NCI-H1105 (cell line): ENCODE measurements at regions not wholly inside any gene's neighbourhood (a gene's known extent, or its start where the extent isn't known, plus 50 kb on each side); places are given as distances from the start of the nearest gene placed in this dataset.

Source experiments
- DNase-seq: peaks from one replicate; lab custom pipeline; 2025; lab: John Stamatoyannopoulos, UW

DNA sequence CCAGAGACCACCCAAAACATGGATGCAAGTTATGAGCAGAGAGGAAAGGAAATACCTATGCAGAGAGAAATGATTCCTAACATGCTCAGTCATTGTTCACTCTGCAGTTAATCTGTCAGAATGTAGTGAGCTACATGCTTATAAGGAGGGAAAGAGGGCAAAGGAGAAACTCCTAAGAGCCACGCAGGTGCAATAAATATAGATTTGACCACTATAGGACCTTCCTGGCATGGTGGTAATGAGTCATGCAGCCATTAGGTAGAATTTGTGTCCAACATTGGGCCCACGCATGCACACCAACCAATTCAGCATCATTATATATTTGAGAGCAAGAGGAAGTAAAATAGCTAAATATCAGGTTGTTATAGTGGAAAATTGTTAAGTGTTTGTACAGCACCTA, 699.9 kb downstream of the DSC3 start:
- DNase-seq = no peak

DNA sequence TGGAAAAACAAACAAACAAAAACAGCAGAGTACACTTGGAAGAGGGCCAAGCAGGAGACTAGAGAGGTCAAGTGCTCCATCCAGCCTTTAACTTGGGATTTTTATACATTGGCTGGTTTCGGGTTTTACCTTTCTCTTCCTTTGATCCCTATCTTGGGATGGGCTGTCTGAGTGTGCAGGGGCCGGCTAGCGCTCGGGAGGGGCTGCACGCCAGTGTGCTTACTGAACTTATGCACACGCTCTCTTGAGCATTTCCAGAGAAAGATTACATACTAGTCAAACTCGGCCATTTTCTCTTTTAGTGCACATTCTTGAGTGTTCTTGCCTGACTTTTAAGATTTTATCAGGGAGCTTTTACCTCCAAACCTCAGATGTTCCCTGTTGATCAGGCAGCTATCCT, 707.8 kb downstream of the DSC3 start:
- DNase-seq = no peak

DNA sequence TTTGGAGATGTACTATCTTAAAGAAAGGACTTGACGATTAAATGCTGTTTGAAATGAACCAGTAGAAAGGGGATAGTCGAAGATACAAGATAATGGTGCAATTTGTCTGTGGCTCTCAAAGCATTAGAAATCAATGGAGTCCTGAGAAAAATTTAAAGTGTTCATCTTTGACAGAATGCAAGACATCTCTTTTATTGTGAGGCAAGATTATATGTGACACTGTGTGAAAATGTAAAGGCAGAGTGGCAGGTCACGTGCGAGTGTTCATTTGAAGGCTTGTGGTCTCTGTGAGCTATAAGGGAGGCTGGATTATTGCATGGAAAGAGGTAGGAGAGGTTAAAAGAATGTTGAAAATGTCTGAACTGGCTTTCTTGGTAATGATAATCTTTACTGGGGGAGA, 709.2 kb downstream of the DSC3 start:
- DNase-seq = no peak

DNA sequence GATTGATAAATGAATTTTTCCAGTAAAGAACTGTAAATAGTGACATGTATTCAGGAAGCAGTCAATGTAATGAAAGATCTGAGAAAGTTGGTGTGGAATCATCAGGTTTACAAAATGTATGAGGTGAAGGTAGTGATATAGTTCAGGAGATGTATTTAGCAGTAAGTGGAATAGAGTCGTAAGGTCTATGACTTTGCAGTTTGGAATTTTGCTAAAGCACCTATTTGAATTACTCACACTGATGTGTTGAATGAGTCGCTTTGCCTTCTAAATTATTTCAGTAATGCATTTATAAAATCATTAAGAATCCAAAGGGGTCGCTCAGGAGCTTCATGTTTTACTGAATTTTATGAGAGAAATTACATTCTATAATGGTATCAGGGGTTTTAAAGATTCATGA, 713.7 kb downstream of the DSC3 start:
- no peak for DNase-seq

DNA sequence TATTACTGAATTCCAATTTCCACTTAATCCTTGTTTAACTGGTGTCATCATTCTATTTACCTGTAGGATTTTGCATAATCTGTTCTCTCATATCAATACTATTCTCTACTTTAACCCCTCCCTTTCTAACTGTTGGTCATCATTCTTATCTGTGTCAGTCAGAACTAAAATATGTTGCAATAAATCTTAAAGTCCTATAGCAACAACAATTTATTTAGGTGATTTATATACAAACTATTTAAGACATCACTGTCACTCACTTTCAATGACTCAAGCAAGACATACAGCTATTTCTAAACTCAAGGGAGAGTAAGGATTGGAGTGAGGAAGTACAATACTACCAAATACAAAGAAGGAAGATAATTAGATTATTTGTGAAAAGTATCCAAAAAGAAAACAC, 740.4 kb downstream of the DSC3 start:
- DNase-seq = no peak

DNA sequence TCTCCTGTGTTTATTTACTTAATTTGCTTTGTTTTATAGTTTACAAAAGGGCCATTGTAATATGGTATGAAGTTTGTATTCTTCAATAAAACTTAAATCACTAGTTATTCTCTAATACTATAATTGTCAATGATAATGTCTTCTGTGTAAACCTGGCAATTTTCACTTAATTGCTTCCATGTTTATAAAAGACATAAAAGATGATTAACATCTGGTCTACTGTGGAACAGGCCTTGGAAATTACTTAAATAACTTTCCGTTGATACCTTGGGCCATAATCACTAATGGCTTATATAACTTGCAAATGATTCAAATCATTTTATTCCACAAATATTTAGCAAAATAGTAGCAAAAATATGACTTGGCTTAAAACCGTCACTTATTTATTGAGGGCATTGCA, 743.8 kb downstream of the DSC3 start:
- DNase-seq = no peak

DNA sequence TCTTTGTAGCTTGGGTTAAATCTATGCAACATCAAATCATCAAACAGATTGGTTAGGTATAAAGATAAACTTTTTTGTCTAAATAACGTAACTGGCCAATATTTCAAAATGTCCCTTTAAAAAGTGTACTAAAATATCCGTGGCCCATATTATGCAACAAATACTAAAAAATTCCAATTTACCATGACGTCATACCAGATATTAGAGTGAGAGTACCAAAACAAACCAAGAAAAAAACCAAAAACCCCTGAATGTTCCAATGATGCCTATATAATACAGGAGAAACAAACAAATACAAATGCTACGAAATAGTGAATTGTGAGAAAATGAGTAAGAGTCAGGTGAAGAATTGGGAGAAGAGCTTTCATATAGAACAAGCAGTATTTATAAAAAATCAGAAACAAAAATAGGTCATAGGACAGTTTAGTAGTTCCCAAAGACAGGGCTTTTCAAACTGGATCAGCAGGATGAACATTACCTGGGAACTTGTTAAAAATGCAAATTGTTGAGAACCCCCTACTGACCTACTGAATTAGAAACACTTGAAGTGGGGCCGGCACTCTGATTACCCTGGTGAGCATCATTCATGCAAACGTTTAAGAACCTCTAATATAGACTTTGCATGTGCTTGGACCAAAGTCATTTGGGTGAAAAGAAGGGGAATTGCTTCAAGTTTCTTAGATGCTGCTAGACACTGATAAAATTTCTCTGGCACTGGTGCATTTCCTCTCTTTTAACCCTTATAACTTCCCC, 753.7 kb downstream of the DSC3 start:
- DNase-seq = no peak

DNA sequence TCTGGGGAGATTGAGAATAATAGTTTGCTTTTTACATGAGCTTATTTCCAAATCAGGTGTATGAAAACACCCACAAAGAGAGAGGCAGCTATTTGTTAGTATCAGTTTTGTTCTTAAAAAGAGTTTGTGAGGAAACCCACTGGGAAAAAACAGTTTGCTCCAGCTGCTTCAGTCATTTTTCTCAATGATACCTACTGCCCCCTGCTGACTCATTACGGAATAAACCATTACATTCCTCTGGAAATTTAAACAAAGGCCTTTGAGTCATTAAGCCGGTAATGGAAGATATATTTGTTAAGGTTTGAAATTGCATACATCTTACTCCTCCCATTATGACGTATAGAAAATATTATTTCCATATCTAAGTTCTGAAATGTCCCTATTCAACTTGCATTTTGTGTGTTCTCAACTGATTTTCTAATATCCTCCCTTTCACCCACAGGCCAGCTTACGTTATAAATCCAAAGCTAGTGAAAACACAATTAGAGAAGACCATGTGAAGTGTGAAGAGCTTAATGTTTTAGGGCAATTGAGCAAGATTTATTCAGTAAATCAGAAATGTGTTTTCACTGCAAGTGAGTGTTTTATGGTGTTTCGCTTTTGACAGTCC, 761.6 kb downstream of the DSC3 start:
- peak; percentile 56 for DNase-seq

DNA sequence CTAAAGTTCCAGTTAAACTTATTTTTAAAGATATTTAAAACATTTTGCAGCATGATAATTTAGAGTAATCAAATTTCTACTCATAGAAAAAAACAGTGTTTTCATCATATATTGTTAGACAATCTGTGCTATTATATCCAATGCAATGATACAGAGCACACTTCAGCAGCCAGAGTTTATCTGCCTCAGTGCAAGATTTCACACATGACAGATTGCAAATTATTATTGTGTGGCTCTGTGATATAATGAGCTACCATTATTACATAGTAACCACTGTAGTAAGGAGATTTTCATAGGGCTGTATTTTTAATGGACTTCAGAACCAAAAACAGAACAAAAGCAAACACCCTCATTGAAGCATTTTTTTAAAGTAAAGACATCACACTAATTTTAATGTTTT, 762.4 kb downstream of the DSC3 start:
- no peak for DNase-seq

DNA sequence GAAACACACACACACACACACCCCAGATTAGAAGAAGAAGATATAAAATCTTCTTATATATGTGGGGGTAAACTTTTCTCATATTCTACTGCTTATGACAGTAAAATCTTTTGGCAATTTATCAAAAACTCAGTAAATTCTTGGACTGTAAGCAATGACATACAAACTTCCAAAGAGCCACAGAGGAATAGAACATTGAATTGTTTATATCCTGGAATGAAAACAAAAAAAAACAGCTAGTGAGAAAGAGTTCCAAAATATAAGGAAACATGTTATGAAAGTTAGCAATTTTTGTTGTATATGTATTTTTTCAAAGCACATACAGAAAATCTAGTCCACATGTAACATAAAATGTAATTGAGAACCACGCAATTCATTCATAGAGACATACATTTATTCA, 764.9 kb downstream of the DSC3 start:
- no peak for DNase-seq

DNA sequence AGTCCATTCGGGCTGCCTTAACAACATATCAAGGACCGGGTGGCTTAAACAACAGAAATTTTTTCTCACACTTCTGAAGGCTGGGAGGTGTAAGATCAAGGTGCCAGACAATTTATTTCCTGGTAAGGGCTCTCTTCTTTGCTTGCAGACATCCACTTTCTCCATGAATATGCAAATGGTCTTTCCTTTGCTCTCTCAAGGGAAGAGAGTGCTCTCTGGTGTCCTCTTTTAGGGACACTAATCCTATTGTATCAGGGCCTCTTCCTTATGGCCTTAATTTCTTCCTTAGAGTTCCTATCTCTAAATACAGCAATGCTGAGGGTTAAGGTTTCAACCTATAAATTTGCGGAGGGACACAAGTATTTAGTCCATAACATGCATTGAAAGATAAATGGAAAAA, 770.8 kb downstream of the DSC3 start:
- DNase-seq = no peak

DNA sequence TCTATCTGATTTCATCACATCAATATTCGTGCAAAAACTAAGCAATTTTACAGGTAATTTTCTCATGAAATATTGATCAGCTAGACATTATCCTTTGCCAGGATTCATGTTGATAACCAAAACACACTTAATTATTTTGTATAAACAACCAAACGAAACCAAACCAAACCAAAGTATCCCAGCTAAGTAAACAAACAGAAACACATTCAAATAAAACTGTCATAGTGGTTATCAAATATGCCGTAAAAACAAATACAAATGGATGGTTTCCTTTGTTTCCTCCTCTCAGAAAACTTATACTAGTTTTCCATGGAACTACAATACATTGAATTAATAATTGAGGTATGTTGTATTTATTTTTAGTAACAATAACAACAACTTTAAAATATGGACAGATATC, 777.4 kb downstream of the DSC3 start:
- DNase-seq = no peak

DNA sequence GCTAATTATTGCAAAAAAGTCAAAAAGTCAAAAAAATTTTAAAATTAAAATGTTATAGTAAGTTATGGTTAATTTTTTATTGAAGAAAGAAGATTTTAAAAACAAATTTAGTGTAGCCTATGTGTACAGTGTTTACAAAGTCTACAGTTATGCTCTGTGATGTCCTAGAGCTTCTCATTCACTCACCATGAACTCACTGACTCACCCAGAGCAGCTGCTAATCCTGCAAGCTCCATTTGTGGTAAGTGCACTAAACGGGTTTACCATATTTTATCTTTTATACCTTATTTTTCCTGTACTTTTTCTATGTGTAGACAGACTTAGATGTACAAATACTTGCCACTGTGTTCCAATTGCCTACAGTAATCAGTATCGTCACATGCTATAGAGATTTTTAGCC, 788.2 kb downstream of the DSC3 start:
- DNase-seq = no peak

DNA sequence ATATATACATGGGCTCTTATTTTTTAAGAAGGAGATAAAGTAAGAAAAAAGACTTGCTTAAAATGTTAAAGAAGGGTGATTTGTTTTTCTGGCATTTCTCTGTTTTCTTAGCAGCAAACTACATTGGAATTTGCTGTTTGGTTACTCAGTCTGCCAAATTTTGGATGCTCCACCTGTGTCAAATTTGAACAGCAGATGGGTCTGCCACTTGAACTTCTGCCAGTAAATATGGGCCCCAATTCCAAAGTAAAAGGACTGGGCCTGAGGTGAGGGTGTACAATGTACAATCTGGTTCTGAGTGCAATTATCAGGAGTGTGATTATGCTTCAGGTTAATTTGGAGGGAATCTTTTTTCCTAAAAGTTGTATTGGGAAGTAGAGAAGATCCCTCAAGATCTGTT, 794.5 kb downstream of the DSC3 start:
- no peak for DNase-seq

DNA sequence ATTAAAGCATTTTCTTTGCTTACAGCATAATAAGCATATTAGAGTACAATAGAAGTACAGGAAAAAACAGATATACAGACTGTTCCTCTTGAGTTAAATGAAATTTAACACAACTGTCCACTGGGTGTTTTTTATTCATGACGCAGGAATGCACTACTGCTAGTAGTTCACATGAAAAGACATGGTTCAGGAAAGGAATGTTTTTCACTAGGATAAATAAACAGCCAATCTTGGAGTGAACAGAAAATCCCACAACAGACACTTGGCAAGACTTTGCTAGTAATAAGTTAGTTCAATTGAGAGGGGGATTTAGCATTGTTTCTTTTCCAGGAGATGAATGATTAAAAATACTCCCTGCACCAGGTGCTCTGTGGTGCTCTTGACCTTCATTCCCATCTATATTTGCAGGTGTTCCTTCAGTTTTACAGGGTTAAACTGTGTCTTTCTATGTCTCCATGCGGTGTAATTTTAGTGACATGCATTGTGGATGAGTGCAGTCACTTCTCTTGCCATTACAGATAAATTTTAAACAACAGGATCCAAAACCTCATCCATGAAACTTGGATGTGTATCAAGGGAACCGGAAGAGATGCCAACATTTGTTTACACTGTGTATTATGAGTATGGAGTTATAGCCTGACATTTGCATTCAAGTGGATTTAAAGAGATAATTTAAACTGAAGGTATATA, 796.6 kb downstream of the DSC3 start:
- DNase-seq = peak; percentile 70

DNA sequence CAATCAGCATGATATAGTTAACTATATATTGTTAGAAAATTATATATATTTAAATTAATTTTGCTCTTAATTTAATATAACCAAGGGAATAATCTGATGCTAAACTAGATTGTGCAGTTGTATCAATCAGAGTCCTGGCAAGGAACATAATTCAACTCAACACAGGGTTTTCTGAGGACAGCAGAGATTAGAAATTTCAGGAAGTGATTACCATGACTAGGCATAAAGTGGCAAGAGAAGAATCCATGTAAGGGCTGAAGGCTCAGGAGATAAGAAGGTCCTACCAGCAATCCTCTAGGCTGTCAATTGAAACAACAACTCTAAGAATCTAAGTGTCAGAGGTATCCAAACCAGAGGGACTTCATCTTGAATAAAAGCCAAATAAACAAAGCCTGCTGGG, 807.8 kb downstream of the DSC3 start:
- DNase-seq = no peak

DNA sequence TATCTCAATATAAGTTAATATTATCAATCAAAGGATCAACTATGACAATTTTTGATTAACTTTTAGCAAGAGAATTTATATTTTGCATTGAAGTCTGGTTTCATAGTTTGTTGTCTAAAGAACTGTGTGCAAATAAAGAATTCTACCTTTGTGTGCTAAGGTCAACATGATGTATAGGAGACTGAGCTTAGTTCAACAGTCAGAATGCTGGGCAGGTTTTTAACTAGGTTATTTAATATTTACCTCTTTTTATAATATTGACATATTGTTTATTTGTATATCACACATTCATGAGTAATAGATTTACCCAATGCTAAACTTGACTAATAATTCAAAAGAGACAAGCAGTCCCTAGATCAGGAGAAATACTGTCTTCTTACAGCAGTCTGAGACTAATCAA, 831.4 kb downstream of the DSC3 start:
- DNase-seq = no peak

DNA sequence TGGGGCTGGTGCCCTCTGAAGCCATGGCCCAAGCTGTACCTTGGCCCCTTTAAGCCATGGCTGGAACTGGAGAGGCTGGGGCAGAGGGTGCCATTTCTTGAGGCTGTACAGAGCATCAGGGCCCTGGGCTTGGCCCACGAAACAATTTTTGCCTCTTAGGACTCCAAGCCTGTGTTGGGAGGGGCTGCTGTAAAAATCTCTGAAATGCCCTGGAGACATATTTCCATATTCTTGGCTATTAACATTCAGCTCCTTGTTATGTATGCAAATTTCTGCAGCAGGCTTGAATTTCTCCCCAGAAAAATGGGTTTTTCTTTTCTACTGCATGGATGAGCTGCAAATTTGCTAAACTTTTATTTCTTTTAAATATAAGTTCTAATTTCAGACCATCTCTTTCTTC, 834.0 kb downstream of the DSC3 start:
- DNase-seq = no peak

DNA sequence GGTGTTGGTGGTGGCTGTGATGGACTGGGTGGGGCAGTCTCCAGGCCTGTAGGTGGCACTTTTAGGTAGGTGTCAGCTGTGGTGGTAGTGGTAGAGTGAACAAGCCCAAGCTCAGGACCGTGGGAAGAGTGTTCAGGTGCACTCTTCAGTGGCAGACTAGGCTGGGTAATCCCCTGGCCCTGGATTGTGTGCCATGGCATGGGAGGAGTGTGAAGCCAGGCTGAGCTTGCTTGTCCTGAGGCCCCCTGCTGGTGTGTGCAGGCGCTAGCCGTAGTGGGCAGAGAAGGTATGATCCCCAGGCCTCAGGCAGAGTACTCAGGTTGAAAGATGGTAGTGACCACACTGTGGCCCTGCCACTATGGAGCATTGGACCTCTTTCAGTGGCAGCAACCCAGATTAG, 850.3 kb downstream of the DSC3 start:
- no peak for DNase-seq

DNA sequence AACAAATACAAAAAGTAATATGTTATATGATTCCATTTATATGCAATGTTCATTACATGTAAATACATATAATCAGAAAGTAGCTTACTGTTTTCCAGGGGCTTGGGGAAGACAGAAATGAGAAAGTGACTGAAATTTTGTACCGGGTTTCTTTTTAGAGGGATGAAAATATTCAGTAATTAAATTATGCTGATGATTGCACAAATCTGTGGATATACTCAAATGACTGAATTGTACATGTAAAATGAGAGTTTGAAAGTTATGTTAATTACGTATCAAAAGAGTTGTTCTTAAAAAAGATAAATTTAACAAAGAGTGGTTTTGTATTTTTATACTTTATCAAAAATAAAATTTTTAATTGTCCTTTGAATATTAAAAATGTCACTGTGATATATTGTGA, 856.3 kb downstream of the DSC3 start:
- DNase-seq = no peak

DNA sequence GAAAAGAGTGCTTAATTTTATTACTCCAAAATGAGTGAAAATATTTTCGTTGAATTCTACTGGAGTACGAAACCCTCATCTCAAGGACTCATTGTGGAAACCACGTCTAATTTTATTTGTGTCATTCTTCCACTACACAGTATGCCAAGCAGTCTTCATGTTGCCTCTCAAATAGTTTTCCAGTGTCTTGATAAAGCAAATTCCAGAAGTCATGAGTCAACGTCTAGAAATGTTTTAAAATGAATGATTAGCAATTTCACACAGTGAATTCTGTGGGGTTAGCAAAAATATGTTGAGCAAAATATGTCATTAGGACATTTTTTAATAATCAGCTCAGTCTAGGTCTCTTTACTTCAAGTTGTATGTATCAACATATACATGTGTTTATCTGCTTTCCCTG, 865.5 kb downstream of the DSC3 start:
- no peak for DNase-seq

DNA sequence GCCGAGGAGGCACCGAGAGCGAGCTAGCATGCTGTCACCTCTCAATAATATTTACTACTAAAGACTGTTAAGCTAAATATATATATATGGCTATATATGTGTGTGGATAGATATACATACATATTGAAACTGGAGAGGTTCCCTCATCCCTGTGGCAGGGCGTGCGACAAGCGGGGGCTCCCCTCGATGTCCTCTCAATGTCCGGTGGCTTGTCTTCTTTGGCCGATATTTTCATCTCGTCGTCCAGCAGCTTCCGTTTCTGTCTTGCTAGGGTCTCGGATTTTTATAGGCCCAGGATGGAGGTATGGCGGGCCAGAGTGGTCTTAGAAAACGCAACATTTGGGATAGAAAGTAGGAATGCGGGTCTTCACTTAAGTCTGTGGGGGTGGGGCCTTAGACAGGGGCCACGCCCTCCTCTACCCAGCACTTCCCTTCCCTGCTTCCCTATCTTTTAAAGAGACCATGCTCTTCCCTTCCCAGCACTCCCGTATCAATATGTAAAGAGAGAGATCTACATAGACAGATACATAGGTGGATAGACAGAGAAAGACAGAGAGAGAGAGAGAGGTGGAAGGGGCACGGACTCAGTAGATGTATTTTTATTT, 866.8 kb downstream of the DSC3 start:
- DNase-seq = no peak

DNA sequence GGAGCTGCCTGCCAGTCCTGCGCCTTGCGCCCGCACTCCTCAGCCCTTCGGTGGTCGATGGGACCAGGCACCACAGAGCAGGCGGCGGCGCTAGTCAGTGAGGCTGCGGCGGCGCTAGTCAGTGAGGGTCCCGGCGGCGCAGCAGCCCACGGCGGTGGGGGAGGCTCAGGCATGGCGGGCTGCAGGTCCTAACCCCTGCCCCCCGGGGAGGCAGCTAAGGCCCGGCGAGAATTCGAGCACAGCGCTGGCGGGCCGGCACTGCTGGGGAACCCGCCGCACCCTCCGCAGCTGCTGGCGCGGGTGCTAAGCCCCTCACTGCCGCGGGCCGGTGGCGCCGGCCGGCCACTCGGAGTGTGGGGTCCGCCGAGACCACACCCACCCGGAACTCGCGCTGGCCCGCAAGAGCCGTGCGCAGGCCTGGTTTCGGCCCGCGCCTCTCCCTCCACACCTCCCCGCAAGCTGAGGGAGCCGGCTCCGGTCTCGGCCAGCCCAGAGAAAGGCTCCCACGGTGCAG, 867.4 kb downstream of the DSC3 start:
- DNase-seq = no peak
